Neuronal stem cell (in vitro differentiated cells): ENCODE measurements at regions not wholly inside any gene's neighbourhood (a gene's known extent, or its start where the extent isn't known, plus 50 kb on each side); places are given as distances from the start of the nearest gene placed in this dataset.

Source experiments
- DNase-seq: peaks from one replicate; pipeline ENCODE4 v3.0.0-alpha.2; 2013; ENCODE audit warnings: low spot score
- H2AFZ ChIP-seq: one replicate; pipeline ENCODE4 v1.6.1; 2013; ENCODE audit warnings: mild to moderate bottlenecking, low read length, inconsistent platforms
- H2AK5ac ChIP-seq: 2 replicates; pipeline ENCODE4 v1.6.1; 2013; ENCODE audit warnings: low read depth, mild to moderate bottlenecking, inconsistent platforms, low read length, moderate library complexity, mixed read lengths
- H2BK120ac ChIP-seq: 2 replicates; pipeline ENCODE4 v1.6.1; 2013; ENCODE audit warnings: low read depth, mild to moderate bottlenecking, inconsistent platforms, low read length, moderate library complexity, mixed read lengths
- H2BK12ac ChIP-seq: one replicate; pipeline ENCODE4 v1.6.1; 2013; ENCODE audit warnings: low read length, inconsistent platforms
- H2BK15ac ChIP-seq: 2 replicates; pipeline ENCODE4 v1.6.1; 2013; ENCODE audit warnings: mild to moderate bottlenecking, low read length, inconsistent platforms, mixed read lengths
- H2BK5ac ChIP-seq: one replicate; pipeline ENCODE4 v1.6.1; 2013; ENCODE audit warnings: inconsistent platforms, mild to moderate bottlenecking, low read length, moderate library complexity
- H3K14ac ChIP-seq: one replicate; pipeline ENCODE4 v1.6.1; 2013; ENCODE audit warnings: low read length, inconsistent platforms
- H3K18ac ChIP-seq: 2 replicates; pipeline ENCODE4 v1.6.1; 2013; ENCODE audit warnings: low read length, inconsistent platforms
- H3K23ac ChIP-seq: 2 replicates; pipeline ENCODE4 v1.6.1; 2013; ENCODE audit warnings: low read depth, mild to moderate bottlenecking, mixed read lengths, low read length, inconsistent platforms; ENCODE audit not compliant: poor library complexity
- H3K27ac ChIP-seq: replicated peaks from 3 replicates; pipeline ENCODE4 v1.5.1; 2013; ENCODE audit warnings: low read length, inconsistent platforms
- H3K27me3 ChIP-seq, 3 experiments: 2 replicates each; pipeline ENCODE4 v1.6.1; 2013; ENCODE audit warnings: low read length in 3 of 3, mild to moderate bottlenecking in 2 of 3, inconsistent platforms in 1 of 3, low read depth in 1 of 3, mixed read lengths in 1 of 3, moderate library complexity in 1 of 3; ENCODE audit not compliant: control insufficient read depth in 3 of 3, insufficient read depth in 3 of 3
- H3K36me3 ChIP-seq, 2 donors: replicated peaks in 1 of 2; 2 replicates each; pipeline ENCODE4 v1.6.1; 2013; ENCODE audit warnings: low read length in 2 of 2; ENCODE audit not compliant: control insufficient read depth in 2 of 2, insufficient read depth in 2 of 2
- H3K4ac ChIP-seq: 2 replicates; pipeline ENCODE4 v1.6.1; 2013; ENCODE audit warnings: inconsistent platforms, mild to moderate bottlenecking, low read length, moderate library complexity
- H3K4me1 ChIP-seq, 2 donors: 1 replicate in 1 of 2; 2 replicates in 1 of 2; pipeline ENCODE4 v1.6.1; 2013; ENCODE audit warnings: low read length in 2 of 2, low read depth in 1 of 2; ENCODE audit not compliant: control insufficient read depth in 2 of 2, insufficient read depth in 1 of 2
- H3K4me2 ChIP-seq: one replicate; pipeline ENCODE4 v1.6.1; 2013; ENCODE audit warnings: mild to moderate bottlenecking, low read length, inconsistent platforms; ENCODE audit not compliant: insufficient read depth, poor library complexity, severe bottlenecking
- H3K4me3 ChIP-seq, 2 donors: 2 replicates each; pipeline ENCODE4 v1.5.1; 2013; ENCODE audit warnings: low read length in 2 of 2, mild to moderate bottlenecking in 2 of 2, inconsistent platforms in 1 of 2, moderate library complexity in 1 of 2
- H3K79me1 ChIP-seq: one replicate; pipeline ENCODE4 v1.6.1; 2013; ENCODE audit warnings: low read depth, mild to moderate bottlenecking, inconsistent platforms, low read length, moderate library complexity
- H3K9ac ChIP-seq: one replicate; pipeline ENCODE4 v1.6.1; 2013; ENCODE audit warnings: mild to moderate bottlenecking, low read depth, low read length, inconsistent platforms; ENCODE audit not compliant: poor library complexity
- H3K9me3 ChIP-seq, 2 donors: replicated peaks in 1 of 2; 2 replicates each; pipeline versions ENCODE3 to v1.6.1; 2013; ENCODE audit warnings: low read length in 2 of 2, mild to moderate bottlenecking in 2 of 2, inconsistent platforms in 1 of 2, low read depth in 1 of 2, mixed read lengths in 1 of 2, moderate library complexity in 1 of 2; ENCODE audit not compliant: control insufficient read depth in 2 of 2, insufficient read depth in 1 of 2
- H4K8ac ChIP-seq: one replicate; pipeline ENCODE4 v1.6.1; 2013; ENCODE audit warnings: low read depth, mild to moderate bottlenecking, inconsistent platforms, low read length, moderate library complexity
- H4K91ac ChIP-seq: one replicate; pipeline ENCODE4 v1.6.1; 2013; ENCODE audit warnings: low read length, low read depth, mild to moderate bottlenecking, inconsistent platforms; ENCODE audit not compliant: poor library complexity
- WGBS, 2 donors: extraction: QIAGEN DNeasy Blood & Tissue Kit; methylation state at CpG; one replicate each; pipeline ENCODE4 v1.1.7; 2013; ENCODE audit warnings: missing lambda C conversion rate in 2 of 2, mixed read lengths in 1 of 2; ENCODE audit not compliant: insufficient read length in 2 of 2, insufficient replicate concordance in 1 of 2; ENCODE audit errors: extremely low coverage in 2 of 2; 5-methylcytosine and 5-hydroxymethylcytosine counted together

GRCh38 chr2:56680971-56681631, 497.3 kb downstream of the CCDC85A start:
- Histone ChIP-seq H3K4me2 (no peak overlapping the region), H3K23ac (no peak overlapping the region), H4K8ac (no peak overlapping the region), H3K27ac (no peak overlapping the region), H2BK15ac (no peak overlapping the region), H3K4me1 (no peaks in the 10 kb centered on the region), H2AFZ (no peak overlapping the region), H2BK5ac (no peak overlapping the region), H4K91ac (no peak overlapping the region), H3K4me3 (no peak overlapping the region), H3K79me1 (no peaks in the 10 kb centered on the region), H2AK5ac (no peak overlapping the region), H3K14ac (no peak overlapping the region), H3K18ac (no peak overlapping the region), H3K27me3 (no peaks in the 10 kb centered on the region), H2BK120ac (no peak overlapping the region), H2BK12ac (no peak overlapping the region), H3K4ac (no peak overlapping the region), H3K36me3 (no peaks in the 10 kb centered on the region), H3K9ac (no peak overlapping the region), H3K9me3 (peaks cover 0 to 2% of the 10 kb centered on the region in 2 donors)
- DNase-seq, result no peak
- WGBS, 2 donors, result no CpG with 5 or more reads among the region's 3 CpGs

- Histone ChIP-seq H3K18ac (no peak overlapping the region), H3K27ac (no peak overlapping the region), H3K23ac (no peak overlapping the region), H2BK12ac (no peak overlapping the region), H3K36me3 (no peaks in the 10 kb centered on the region), H3K9me3 (peaks cover 0 to 2% of the 10 kb centered on the region in 2 donors), H3K4me1 (no peaks in the 10 kb centered on the region), H2AFZ (no peak overlapping the region), H2BK5ac (no peak overlapping the region), H3K79me1 (no peaks in the 10 kb centered on the region), H3K4me3 (no peak overlapping the region), H3K4me2 (no peak overlapping the region), H3K4ac (no peak overlapping the region), H2AK5ac (no peak overlapping the region), H3K14ac (no peak overlapping the region), H4K91ac (no peak overlapping the region), H2BK120ac (no peak overlapping the region), H4K8ac (no peak overlapping the region), H2BK15ac (no peak overlapping the region), H3K9ac (no peak overlapping the region), H3K27me3 (no peaks in the 10 kb centered on the region)
- no CpG with 5 or more reads among the region's 5 CpGs for WGBS, 2 donors
- no peak for DNase-seq
Measured at GRCh38 chr2:56681659-56682396, 498.0 kb downstream of the CCDC85A start.

GRCh38 chr2:56682397-56682760, 498.6 kb downstream of the CCDC85A start:
- no peak overlapping the region for H2BK120ac ChIP-seq
- no peaks in the 10 kb centered on the region for H3K79me1 ChIP-seq
- H3K4me2 ChIP-seq, result no peak overlapping the region
- no peak overlapping the region for H2AFZ ChIP-seq
- no peak overlapping the region for H3K4me3 ChIP-seq
- H3K14ac ChIP-seq, result no peak overlapping the region
- no peaks in the 10 kb centered on the region for H3K36me3 ChIP-seq
- no peaks in the 10 kb centered on the region for H3K4me1 ChIP-seq
- no peak overlapping the region for H3K4ac ChIP-seq
- no peak for DNase-seq
- H2AK5ac ChIP-seq, result no peak overlapping the region
- no peak overlapping the region for H2BK12ac ChIP-seq
- no peak overlapping the region for H2BK5ac ChIP-seq
- H3K27me3 ChIP-seq, result no peaks in the 10 kb centered on the region
- H3K23ac ChIP-seq, result no peak overlapping the region
- H4K91ac ChIP-seq, result no peak overlapping the region
- H3K9ac ChIP-seq, result no peak overlapping the region
- H3K9me3 ChIP-seq, result peaks cover 0 to 2% of the 10 kb centered on the region in 2 donors
- H3K18ac ChIP-seq, result no peak overlapping the region
- WGBS, 2 donors, result no CpG with 5 or more reads among the region's 3 CpGs
- no peak overlapping the region for H3K27ac ChIP-seq
- H4K8ac ChIP-seq, result no peak overlapping the region
- H2BK15ac ChIP-seq, result no peak overlapping the region

GRCh38 chr2:56684327-56684726, 500.5 kb downstream of the CCDC85A start:
- no peak overlapping the region for H3K4ac ChIP-seq
- H4K8ac ChIP-seq, result no peak overlapping the region
- no peak overlapping the region for H2BK120ac ChIP-seq
- no peak overlapping the region for H2BK15ac ChIP-seq
- no peaks in the 10 kb centered on the region for H3K4me1 ChIP-seq
- H3K4me3 ChIP-seq, result no peak overlapping the region
- H3K27me3 ChIP-seq, result no peaks in the 10 kb centered on the region
- H3K36me3 ChIP-seq, result no peaks in the 10 kb centered on the region
- no peak overlapping the region for H3K23ac ChIP-seq
- WGBS, 2 donors, result no CpG with 5 or more reads among the region's 1 CpG
- no peak overlapping the region for H2BK5ac ChIP-seq
- H3K9me3 ChIP-seq, result peaks cover 0 to 2% of the 10 kb centered on the region in 2 donors
- no peak overlapping the region for H2BK12ac ChIP-seq
- H2AFZ ChIP-seq, result no peak overlapping the region
- H3K79me1 ChIP-seq, result no peaks in the 10 kb centered on the region
- no peak overlapping the region for H3K4me2 ChIP-seq
- no peak overlapping the region for H3K18ac ChIP-seq
- DNase-seq, result peak; percentile 6
- H3K9ac ChIP-seq, result no peak overlapping the region
- H2AK5ac ChIP-seq, result no peak overlapping the region
- no peak overlapping the region for H3K14ac ChIP-seq
- H4K91ac ChIP-seq, result no peak overlapping the region
- no peak overlapping the region for H3K27ac ChIP-seq
